Omental fat pad (tissue), 3 donors: ENCODE measurements at regions not wholly inside any gene's neighbourhood (a gene's known extent, or its start where the extent isn't known, plus 50 kb on each side); places are given as distances from the start of the nearest gene placed in this dataset.

ENCODE experiments used
- ATAC-seq: fragments of 150-250 bp; one replicate; pipeline ENCODE4 v1.9.1; 2016; ENCODE audit warnings: mild to moderate bottlenecking, moderate library complexity; ENCODE audit not compliant: low FRiP score
- DNase-seq: peaks from one replicate; pipeline ENCODE4 v3.0.0-alpha.2; 2019; ENCODE audit warnings: low spot score
- CTCF ChIP-seq, 3 donors: fragments of 450-650 bp; IDR thresholded peaks; one replicate each; pipeline ENCODE4 v1.5.1; 2016 to 2017; ENCODE audit warnings: antibody characterized with exemption in 3 of 3, mild to moderate bottlenecking in 3 of 3, moderate library complexity in 2 of 3

GRCh38 chr4:141783770-141784169 lies 147.4 kb downstream of the IL15 start:
- ATAC-seq (no peak), DNase-seq (no peak)
- TF ChIP-seq CTCF (IDR thresholded peaks at IDR 0.05) = no peak

GRCh38 chr4:141786946-141787345 lies 150.6 kb downstream of the IL15 start:
- no peak for TF ChIP-seq CTCF (IDR thresholded peaks at IDR 0.05)
- ATAC-seq (no peak), DNase-seq (no peak)

DNA sequence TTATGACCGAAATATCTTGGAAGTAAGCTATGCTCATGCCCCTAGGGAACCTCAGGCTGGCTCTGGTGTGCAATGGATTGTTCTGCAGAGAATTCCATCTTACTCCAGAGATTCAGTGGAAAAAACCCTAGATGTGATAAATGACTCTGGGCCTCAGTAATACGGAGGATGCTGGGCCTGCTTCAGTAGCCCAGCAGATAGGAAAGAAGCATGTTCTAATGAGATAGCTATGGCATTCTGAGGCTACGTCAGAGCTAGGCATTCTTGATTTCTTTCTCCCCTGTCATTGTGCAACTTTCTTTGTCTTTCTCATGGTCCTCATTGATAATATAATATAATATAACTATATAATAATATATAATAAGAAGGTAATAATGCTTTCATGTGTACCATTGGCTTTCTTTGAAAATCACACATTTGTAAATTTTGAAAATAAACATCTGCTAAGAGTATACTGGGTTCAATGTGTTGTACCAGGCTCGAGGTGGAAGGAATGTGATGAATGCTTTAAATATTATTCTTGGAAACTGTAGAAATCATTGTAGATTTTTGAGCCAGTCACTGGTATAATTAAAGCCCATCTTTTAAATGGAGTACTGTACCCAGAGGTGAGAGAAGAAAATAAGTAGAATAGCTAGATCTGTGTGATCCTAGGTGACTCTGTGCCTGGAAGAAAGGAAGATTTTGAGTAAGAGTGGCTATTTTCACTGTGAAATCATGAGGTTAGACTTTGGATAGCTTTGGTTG lies 152.0 kb downstream of the IL15 start:
- no peak for ATAC-seq
- no peak for TF ChIP-seq CTCF (IDR thresholded peaks at IDR 0.05)
- DNase-seq = no peak

DNA sequence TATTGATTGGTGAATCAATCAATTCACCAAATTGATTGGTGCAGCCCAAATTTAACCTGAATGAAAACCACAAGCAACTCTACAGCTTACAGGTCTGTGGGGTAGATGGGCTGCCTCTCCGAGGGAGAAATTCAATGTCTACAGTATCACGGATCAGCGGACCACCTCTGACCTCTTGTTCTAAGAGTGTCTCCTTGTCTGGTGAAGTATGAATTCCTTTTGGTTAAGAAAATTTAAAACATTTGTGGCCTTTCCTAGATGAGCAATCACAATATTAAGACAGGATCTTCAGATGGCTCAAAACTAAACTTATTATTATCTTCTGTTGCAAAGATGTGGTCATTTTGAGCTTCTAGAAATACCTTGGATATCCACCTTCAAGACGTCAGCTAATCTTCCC lies 153.3 kb downstream of the IL15 start:
- ATAC-seq = no peak
- DNase-seq = no peak
- no peak for TF ChIP-seq CTCF (IDR thresholded peaks at IDR 0.05)

DNA sequence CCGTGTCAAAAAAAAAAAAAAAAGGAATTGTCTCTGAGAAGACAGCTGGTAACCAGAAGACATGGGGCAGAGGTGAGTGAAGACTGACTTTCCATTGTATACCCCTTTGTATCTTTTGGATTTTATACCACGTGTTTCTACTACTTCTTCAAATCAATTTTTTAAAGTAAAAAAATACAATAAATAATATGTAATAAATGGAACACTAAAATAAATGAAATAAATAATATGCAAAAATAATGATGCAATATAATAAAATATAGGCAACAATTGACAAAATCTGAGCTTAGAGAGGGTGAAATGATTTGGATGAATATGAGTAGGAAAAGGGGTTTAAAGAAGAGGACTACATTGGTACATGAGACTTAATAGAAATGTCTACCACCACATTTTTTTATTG lies 155.8 kb downstream of the IL15 start:
- ATAC-seq = no peak
- no peak for DNase-seq
- no peak for TF ChIP-seq CTCF (IDR thresholded peaks at IDR 0.05)

DNA sequence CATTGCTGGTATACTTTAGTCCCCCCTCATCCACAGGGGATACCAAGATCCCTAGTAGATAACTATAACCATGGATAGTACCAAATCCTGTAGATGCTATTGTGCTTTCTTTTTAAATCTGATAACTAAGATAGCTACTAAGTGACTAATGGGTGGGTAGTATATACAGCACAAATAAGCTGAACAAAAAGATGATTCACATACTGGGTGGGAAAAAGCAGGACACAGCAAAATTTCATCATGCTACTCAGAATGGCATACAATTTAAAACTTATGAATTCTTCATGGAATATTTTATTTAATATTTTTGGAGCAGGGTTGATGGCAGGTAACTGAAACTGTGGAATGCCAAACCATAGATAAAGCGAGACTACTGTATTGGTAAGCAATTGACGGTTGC lies 161.6 kb downstream of the IL15 start:
- TF ChIP-seq CTCF (IDR thresholded peaks at IDR 0.05) = no peak
- ATAC-seq (no peak), DNase-seq (no peak)

- ATAC-seq (no peak), DNase-seq (no peak)
- TF ChIP-seq CTCF (IDR thresholded peaks at IDR 0.05) = no peak
These were observed 165.2 kb downstream of the IL15 start for GRCh38 chr4:141801558-141801957.
